GM12878 (cell line): ENCODE measurements at regions not wholly inside any gene's neighbourhood (a gene's known extent, or its start where the extent isn't known, plus 50 kb on each side); places are given as distances from the start of the nearest gene placed in this dataset.

Experiments used
- ATAC-seq: fragments of 200-7000 bp; cut with Tn5 transposase; 3 replicates; pipeline ENCODE4 v1.9.1; 2020; ENCODE audit warnings: mild to moderate bottlenecking, moderate library complexity
- BruUV-seq: library from RNA; stranded (reverse); fragments of 400-500 nt; replicated peaks from 2 replicates; lab custom pipeline; 2021; lab: Mats Ljungman, UMichigan
- CTCF ChIA-PET: fragments of 300-600 bp; sonication (Branson Sonifier 250); formaldehyde crosslinking; extraction: SDS; loops from one replicate; lab custom pipeline; 2021; ENCODE audit warnings: inconsistent platforms; lab: Yijun Ruan, JAX
- POLR2A ChIA-PET: fragments of 350-600 bp; formaldehyde crosslinking; extraction: SDS; loops from one replicate; lab custom pipeline; 2021; ENCODE audit warnings: inconsistent platforms; lab: Charles Lee
- RAD21 ChIA-PET: fragments of 300-600 bp; sonication (Branson Sonifier 250); formaldehyde crosslinking; loops from one replicate; lab custom pipeline; 2023; ENCODE audit warnings: antibody characterized with exemption; ENCODE audit not compliant: unreplicated experiment; lab: Charles Lee
- SMC1A ChIA-PET: fragments of 300-600 bp; sonication (Branson Sonifier 250); formaldehyde crosslinking; loops from one replicate; lab custom pipeline; 2023; ENCODE audit not compliant: unreplicated experiment, uncharacterized antibody; lab: Charles Lee
- DNase-seq: peaks from one replicate; pipeline ENCODE4 v3.0.0-alpha.2; 2011; ENCODE audit warnings: low read depth, low spot score
- FAIRE-seq: peaks from 3 replicates; lab custom pipeline; 2011; peaks lifted over from hg19 to GRCh38; lab: Jason Lieb, UNC
- H2AFZ ChIP-seq: 2 replicates; pipeline ENCODE4 v1.6.0; 2011; ENCODE audit warnings: low read depth, low read length, control low read depth; ENCODE audit not compliant: control insufficient read depth
- H3K27ac ChIP-seq: 2 replicates; pipeline ENCODE4 v1.5.1; 2011; ENCODE audit warnings: control low read depth; ENCODE audit not compliant: control insufficient read depth, insufficient read depth
- H3K27me3 ChIP-seq, 2 experiments: replicated peaks in 1 of 2; 2 replicates each; pipeline versions ENCODE4 v1.6.0 to v1.6.1; 2011; ENCODE audit warnings: low read length in 1 of 2; ENCODE audit not compliant: control insufficient read depth in 2 of 2, insufficient read depth in 2 of 2
- H3K36me3 ChIP-seq, 2 experiments: 2 replicates each; pipeline ENCODE4 v1.5.1; 2011; ENCODE audit warnings: low read length in 1 of 2; ENCODE audit not compliant: control insufficient read depth in 2 of 2, insufficient read depth in 2 of 2
- H3K4me1 ChIP-seq: 2 replicates; pipeline ENCODE4 v1.6.1; 2011; ENCODE audit warnings: mild to moderate bottlenecking, low read length, moderate library complexity, mixed read lengths; ENCODE audit not compliant: control insufficient read depth, insufficient read depth
- H3K4me2 ChIP-seq: 2 replicates; pipeline ENCODE4 v1.6.0; 2011; ENCODE audit warnings: control low read depth; ENCODE audit not compliant: control insufficient read depth, insufficient read depth
- H3K4me3 ChIP-seq: fragments of 200-600 bp; sonication (generic); 2 replicates; pipeline ENCODE4 v1.5.1; 2016
- H3K79me2 ChIP-seq: 2 replicates; pipeline ENCODE4 v1.6.0; 2011; ENCODE audit warnings: low read length; ENCODE audit not compliant: control insufficient read depth, insufficient read depth
- H3K9ac ChIP-seq: 2 replicates; pipeline ENCODE4 v1.8.0; 2011; ENCODE audit warnings: low read length, control low read depth, mixed read lengths; ENCODE audit not compliant: control insufficient read depth, insufficient read depth
- H3K9me3 ChIP-seq: replicated peaks from 3 replicates; pipeline ENCODE4 v1.5.1; 2011; ENCODE audit warnings: mild to moderate bottlenecking, low read length; ENCODE audit not compliant: control insufficient read depth, insufficient read depth
- H4K20me1 ChIP-seq: 2 replicates; pipeline ENCODE4 v1.6.0; 2011; ENCODE audit not compliant: control insufficient read depth, insufficient read depth
- BACH1 ChIP-seq: fragments of 450-650 bp; IDR thresholded peaks from 2 replicates; pipeline ENCODE4 v1.6.1; 2017; ENCODE audit warnings: mild to moderate bottlenecking, borderline replicate concordance
- MEF2B ChIP-seq: fragments of 450-650 bp; IDR thresholded peaks from 2 replicates; pipeline ENCODE4 v1.6.1; 2018; ENCODE audit warnings: mild to moderate bottlenecking, moderate library complexity; ENCODE audit not compliant: partially characterized antibody, poor library complexity, severe bottlenecking
- WGBS: methylation state at CpG from one replicate; pipeline ENCODE4 v1.1.6; 2016; ENCODE audit warnings: low lambda C conversion rate; ENCODE audit not compliant: insufficient replicate concordance, insufficient coverage; ENCODE audit errors: missing lambda C conversion rate; 5-methylcytosine and 5-hydroxymethylcytosine counted together
- in situ Hi-C: fragments of 300-500 bp; cut with MboI; formaldehyde crosslinking; loops from 9 replicates; pipeline ENCODE4 v1.14.3; 2018; ENCODE audit warnings: mixed read lengths
- intact Hi-C: fragments of 100-400 bp; cut with micrococcal nuclease; formaldehyde crosslinking; loops from one replicate; pipeline ENCODE4 v1.14.2; 2022; ENCODE audit not compliant: unreplicated experiment
- TF ChIP-seq, protein P1 (sequence below): fragments of 450-650 bp; formaldehyde crosslinking; IDR thresholded peaks from 2 replicates; pipeline ENCODE4 v1.4.0; 2022; ENCODE audit warnings: mild to moderate bottlenecking, moderate library complexity
- TF ChIP-seq, protein P2 (sequence below): IDR thresholded peaks from 2 replicates; pipeline ENCODE4 v1.6.1; 2011; ENCODE audit warnings: borderline replicate concordance, low read depth, mild to moderate bottlenecking, moderate library complexity, mixed read lengths, low read length; ENCODE audit not compliant: insufficient read depth; ENCODE audit errors: extremely low read length

DNA sequence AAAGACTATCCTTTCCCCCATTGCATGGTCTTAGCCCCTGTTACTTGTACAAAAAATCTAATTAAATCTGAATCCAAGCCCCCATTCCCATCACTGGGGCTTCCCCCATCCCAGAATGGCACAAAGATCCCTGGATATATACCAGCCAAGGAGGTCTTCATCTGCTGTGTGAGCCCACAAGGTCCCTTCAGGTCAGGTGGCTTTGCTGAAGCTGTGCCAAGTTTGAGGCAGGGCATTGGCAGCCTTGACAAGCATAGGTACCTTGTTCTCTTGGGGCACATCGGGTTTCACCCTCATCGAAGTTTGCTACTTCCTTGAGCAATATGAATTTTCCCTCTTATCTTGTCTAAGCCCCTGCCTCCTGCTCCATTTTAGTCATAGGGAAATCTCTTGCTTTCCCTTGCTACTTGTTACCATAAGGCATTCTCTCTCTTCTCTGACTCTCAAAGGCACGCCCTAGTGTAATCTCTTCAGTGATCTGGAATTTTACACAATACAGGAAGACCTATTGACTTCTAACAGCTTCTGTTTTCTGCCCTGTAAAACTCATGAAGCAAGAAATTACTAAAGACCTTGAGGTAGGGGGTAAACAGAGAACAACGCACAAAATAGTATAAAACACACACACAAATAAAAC is 71.4 kb upstream of the COG2 start (continued):
- TF ChIP-seq, protein P1, sequence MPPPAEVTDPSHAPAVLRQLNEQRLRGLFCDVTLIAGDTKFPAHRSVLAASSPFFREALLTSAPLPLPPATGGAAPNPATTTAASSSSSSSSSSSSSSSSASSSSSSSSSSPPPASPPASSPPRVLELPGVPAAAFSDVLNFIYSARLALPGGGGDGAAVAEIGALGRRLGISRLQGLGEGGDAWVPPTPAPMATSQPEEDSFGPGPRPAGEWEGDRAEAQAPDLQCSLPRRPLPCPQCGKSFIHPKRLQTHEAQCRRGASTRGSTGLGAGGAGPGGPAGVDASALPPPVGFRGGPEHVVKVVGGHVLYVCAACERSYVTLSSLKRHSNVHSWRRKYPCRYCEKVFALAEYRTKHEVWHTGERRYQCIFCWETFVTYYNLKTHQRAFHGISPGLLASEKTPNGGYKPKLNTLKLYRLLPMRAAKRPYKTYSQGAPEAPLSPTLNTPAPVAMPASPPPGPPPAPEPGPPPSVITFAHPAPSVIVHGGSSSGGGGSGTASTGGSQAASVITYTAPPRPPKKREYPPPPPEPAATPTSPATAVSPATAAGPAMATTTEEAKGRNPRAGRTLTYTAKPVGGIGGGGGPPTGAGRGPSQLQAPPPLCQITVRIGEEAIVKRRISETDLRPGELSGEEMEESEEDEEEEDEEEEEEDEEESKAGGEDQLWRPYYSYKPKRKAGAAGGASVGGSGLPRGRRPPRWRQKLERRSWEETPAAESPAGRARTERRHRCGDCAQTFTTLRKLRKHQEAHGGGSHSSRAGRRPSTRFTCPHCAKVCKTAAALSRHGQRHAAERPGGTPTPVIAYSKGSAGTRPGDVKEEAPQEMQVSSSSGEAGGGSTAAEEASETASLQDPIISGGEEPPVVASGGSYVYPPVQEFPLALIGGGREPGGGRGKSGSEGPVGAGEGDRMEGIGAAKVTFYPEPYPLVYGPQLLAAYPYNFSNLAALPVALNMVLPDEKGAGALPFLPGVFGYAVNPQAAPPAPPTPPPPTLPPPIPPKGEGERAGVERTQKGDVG = no peak
- TF ChIP-seq, protein P2, sequence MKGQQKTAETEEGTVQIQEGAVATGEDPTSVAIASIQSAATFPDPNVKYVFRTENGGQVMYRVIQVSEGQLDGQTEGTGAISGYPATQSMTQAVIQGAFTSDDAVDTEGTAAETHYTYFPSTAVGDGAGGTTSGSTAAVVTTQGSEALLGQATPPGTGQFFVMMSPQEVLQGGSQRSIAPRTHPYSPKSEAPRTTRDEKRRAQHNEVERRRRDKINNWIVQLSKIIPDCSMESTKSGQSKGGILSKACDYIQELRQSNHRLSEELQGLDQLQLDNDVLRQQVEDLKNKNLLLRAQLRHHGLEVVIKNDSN = no peak
- no peak for TF ChIP-seq BACH1

DNA sequence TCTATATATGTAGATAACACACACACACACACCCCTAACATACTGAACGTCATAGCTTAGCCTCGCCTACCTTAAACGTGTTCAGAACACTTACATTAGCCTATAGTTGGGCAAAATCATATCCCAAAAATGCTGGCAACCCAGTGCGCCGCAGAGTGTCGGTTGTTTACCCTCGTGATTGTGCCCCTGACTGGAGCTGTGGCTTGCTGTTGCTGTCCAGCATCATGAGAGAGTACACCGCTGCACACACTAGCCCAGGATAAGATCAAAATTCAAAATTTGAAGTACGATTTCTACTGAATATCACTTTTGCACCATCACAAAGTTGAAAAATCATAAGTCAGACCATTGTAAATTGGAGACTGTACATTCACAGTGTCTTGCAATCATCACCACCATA is 73.1 kb upstream of the COG2 start:
- H3K79me2 ChIP-seq = no peaks in the 10 kb centered on the region
- RAD21 ChIA-PET = no interaction called here
- no peaks in the 10 kb centered on the region for H3K36me3 ChIP-seq
- no TSS peak for BruUV-seq
- no peaks in the 10 kb centered on the region; the same call in 1 of the 2 replicates for H4K20me1 ChIP-seq
- no peaks in the 10 kb centered on the region for H3K4me1 ChIP-seq
- ATAC-seq = no peak
- H3K27ac ChIP-seq = no peak overlapping the region
- no peak overlapping the region for H3K4me3 ChIP-seq
- TF ChIP-seq MEF2B = no peak
- TF ChIP-seq, all 136 proteins: peak for 0
- Histone ChIP-seq H3K9me3 (no peaks in the 10 kb centered on the region), H3K27me3 (no peaks in the 10 kb centered on the region), H3K9ac (no peak overlapping the region), H3K4me2 (no peak overlapping the region), H2AFZ (no peak overlapping the region)
- CTCF ChIA-PET = no interaction called here
- POLR2A ChIA-PET = no interaction called here
- DNase-seq = no peak
- FAIRE-seq = no peak
- in situ Hi-C loops (no loop called here), intact Hi-C loops (no loop called here)
- WGBS = 74% methylated on average over 9 of the region's 9 CpGs
- SMC1A ChIA-PET = no interaction called here
